ENCODE measurements at regions not wholly inside any gene's neighbourhood (a gene's known extent, or its start where the extent isn't known, plus 50 kb on each side); places are given as distances from the start of the nearest gene placed in this dataset.

- TF ChIP-seq CTCF (IDR thresholded peaks at IDR 0.05; ENCODE audit: low read length) (no peak), EZH2 (optimal IDR thresholded peaks at IDR 0.05; ENCODE audit: low read depth, low read length) (no peak)
Observed at GRCh38 chr7:116449441-116449840, 50.1 kb upstream of the CAV2 start.
